ENCODE measurements at regions not wholly inside any gene's neighbourhood (a gene's known extent, or its start where the extent isn't known, plus 50 kb on each side); places are given as distances from the start of the nearest gene placed in this dataset.

GRCh38 chr2:188076149-188077056 lies 215.3 kb upstream of the GULP1 start:
- ChIA-PET POLR2A (no interaction called here), CTCF (no interaction called here)
- DNase-seq: no peak

DNA sequence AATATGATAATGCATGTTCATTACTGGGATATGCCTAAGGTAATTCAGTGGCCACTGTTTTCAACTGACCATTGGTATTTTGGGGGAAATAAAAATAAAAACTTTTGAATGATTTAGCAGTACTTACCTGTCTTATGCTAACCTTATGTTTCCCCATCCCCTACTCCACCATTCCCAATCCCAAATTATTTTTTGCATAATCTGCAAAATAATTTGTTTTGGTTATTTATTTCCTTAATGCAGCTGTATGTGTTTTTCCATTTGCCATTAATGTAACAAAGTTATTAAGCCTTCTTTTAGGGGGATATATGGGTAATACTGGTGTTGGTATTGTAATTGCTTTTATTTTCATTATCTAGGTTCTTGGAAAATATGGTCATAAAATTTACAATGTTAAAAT lies 213.9 kb upstream of the GULP1 start:
- H3K27ac Mint-ChIP-seq: no peak overlapping the region
- H3K36me3 Mint-ChIP-seq (ENCODE audit: low read depth): no peaks in the 10 kb centered on the region
- POLR2A ChIA-PET: no interaction called here
- H3K4me3 Mint-ChIP-seq: no peak overlapping the region
- H3K4me1 Mint-ChIP-seq: no peaks in the 10 kb centered on the region
- no peaks in the 10 kb centered on the region for H3K27me3 Mint-ChIP-seq
- H3K9me3 Mint-ChIP-seq: peaks cover 4% of the 10 kb centered on the region
- DNase-seq: no peak
- CTCF ChIA-PET: no interaction called here

More at GRCh38 chr2:188076149-188077056, 215.3 kb upstream of the GULP1 start:
- no peaks in the 10 kb centered on the region for H3K4me1 Mint-ChIP-seq
- H3K36me3 Mint-ChIP-seq (ENCODE audit: low read depth): no peaks in the 10 kb centered on the region
- H3K9me3 Mint-ChIP-seq: peaks cover 8% of the 10 kb centered on the region
- H3K27ac Mint-ChIP-seq: no peak overlapping the region
- H3K4me3 Mint-ChIP-seq: no peak overlapping the region
- H3K27me3 Mint-ChIP-seq: no peaks in the 10 kb centered on the region

DNA sequence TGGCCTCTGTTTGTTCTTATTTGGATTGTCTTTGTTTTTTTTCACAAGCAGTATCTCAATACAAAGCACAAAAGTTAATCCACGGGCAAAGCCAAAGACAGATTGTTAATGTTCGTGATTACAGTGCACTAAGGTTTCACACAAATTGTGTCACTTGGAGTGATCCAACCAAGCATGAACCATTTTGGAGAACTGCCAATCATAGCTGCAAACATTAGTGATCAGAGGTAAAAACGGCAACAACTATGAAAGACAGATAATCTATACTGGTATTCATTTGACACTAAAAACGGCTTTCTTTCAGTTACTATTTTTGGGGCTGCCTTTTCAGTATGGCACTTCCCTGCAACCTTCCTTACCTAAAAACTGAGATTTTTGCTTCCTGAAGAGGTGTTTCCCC lies 213.1 kb upstream of the GULP1 start:
- no peak for DNase-seq
- Mint-ChIP-seq H3K36me3 (ENCODE audit: low read depth) (no peaks in the 10 kb centered on the region), H3K27me3 (no peaks in the 10 kb centered on the region), H3K9me3 (peaks cover 4% of the 10 kb centered on the region), H3K4me1 (no peaks in the 10 kb centered on the region), H3K27ac (no peak overlapping the region), H3K4me3 (no peak overlapping the region)
- CTCF ChIA-PET: no interaction called here
- POLR2A ChIA-PET: no interaction called here

DNA sequence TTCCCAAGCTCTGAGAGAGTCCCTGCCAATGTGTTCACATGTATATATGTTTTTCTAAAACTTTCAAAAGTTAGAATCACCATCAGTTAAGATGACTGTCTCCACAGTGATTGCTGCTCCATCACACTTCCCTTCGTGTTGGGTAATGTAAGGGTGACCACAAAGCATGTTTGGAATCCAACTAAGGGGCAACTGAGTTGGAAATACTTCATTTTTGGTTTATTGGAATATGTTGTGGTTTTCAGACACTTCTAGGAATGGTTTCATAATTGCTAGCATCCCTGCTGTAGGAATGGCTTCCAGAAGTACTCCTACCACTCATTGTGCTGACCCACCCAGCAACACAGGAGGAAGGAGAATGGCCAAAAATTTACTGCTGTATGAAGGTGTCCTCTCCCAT lies 212.5 kb upstream of the GULP1 start:
- ChIA-PET CTCF (no interaction called here), POLR2A (no interaction called here)
- Mint-ChIP-seq H3K27me3 (no peaks in the 10 kb centered on the region), H3K4me1 (no peaks in the 10 kb centered on the region), H3K36me3 (ENCODE audit: low read depth) (no peaks in the 10 kb centered on the region), H3K9me3 (peaks cover 4% of the 10 kb centered on the region), H3K27ac (no peak overlapping the region), H3K4me3 (no peak overlapping the region)
- DNase-seq: no peak

DNA sequence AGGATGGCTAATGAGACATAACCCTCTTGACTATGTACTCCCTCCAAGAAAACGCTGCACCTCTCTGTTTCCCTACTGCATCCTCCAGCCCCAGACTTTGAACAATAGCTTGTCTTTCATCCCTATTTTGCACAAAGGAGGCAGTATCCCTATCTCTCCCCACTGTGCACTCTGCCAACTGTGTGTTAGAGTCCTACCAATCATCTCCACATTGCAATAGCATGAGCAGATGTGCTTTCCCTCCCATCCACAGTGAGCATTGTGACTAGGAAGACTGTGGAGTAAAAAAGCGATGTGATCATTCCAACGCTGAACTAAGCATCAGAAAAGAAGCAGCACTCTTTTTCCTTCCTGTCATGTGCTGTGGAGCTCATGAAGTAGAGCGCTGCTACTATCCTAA lies 206.3 kb upstream of the GULP1 start:
- no peak overlapping the region for H3K27ac Mint-ChIP-seq
- DNase-seq: no peak
- no peaks in the 10 kb centered on the region for H3K4me1 Mint-ChIP-seq
- ChIA-PET POLR2A (no interaction called here), CTCF (no interaction called here)
- H3K9me3 Mint-ChIP-seq: peaks cover 10% of the 10 kb centered on the region
- H3K36me3 Mint-ChIP-seq (ENCODE audit: low read depth): no peaks in the 10 kb centered on the region
- H3K4me3 Mint-ChIP-seq: no peak overlapping the region
- H3K27me3 Mint-ChIP-seq: no peaks in the 10 kb centered on the region

GRCh38 chr2:188089901-188090300 lies 201.8 kb upstream of the GULP1 start:
- Mint-ChIP-seq H3K4me3 (no peak overlapping the region), H3K27me3 (no peaks in the 10 kb centered on the region), H3K9me3 (peaks cover 7% of the 10 kb centered on the region), H3K27ac (no peak overlapping the region), H3K36me3 (ENCODE audit: low read depth) (no peaks in the 10 kb centered on the region), H3K4me1 (no peaks in the 10 kb centered on the region)
- no peak for DNase-seq
- CTCF ChIA-PET: no interaction called here
- POLR2A ChIA-PET: no interaction called here

- H3K4me3 Mint-ChIP-seq: no peak overlapping the region
- no peaks in the 10 kb centered on the region for H3K36me3 Mint-ChIP-seq (ENCODE audit: low read depth)
- H3K27ac Mint-ChIP-seq: no peak overlapping the region
- no peaks in the 10 kb centered on the region for H3K4me1 Mint-ChIP-seq
- no peaks in the 10 kb centered on the region for H3K27me3 Mint-ChIP-seq
- DNase-seq: no peak
- ChIA-PET CTCF (no interaction called here), POLR2A (no interaction called here)
- no peaks in the 10 kb centered on the region for H3K9me3 Mint-ChIP-seq
Observed at GRCh38 chr2:188091220-188091619, 200.5 kb upstream of the GULP1 start.

DNA sequence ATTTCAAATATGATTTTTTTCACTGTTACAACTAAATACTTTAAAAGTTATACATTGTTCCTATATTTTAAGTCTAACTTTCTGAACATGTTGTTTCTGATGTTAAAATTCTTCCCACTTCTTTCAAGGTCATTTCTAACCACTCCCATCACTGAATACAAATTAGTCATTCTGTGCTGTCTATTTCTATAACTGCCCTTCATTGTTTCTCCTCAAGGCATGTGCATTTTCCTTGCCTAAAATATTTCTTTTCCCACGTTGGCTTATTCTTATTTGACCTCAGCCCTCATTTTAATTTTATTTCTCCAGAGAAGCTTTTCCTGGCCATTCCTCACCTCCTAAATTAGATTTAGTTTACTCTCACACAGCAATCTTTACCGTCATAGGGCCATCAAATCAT lies 198.9 kb upstream of the GULP1 start:
- DNase-seq: no peak
- no peak overlapping the region for H3K27ac Mint-ChIP-seq
- no peak overlapping the region for H3K4me3 Mint-ChIP-seq
- ChIA-PET POLR2A (no interaction called here), CTCF (no interaction called here)
- H3K36me3 Mint-ChIP-seq (ENCODE audit: low read depth): no peaks in the 10 kb centered on the region
- no peaks in the 10 kb centered on the region for H3K4me1 Mint-ChIP-seq
- H3K9me3 Mint-ChIP-seq: no peaks in the 10 kb centered on the region
- H3K27me3 Mint-ChIP-seq: no peaks in the 10 kb centered on the region

- Mint-ChIP-seq H3K27ac (no peak overlapping the region), H3K27me3 (no peaks in the 10 kb centered on the region), H3K36me3 (ENCODE audit: low read depth) (no peaks in the 10 kb centered on the region), H3K4me3 (no peak overlapping the region), H3K4me1 (no peaks in the 10 kb centered on the region), H3K9me3 (no peaks in the 10 kb centered on the region)
- no peak for DNase-seq
- POLR2A ChIA-PET: no interaction called here
- CTCF ChIA-PET: no interaction called here
Observed at GRCh38 chr2:188096910-188097309, 194.8 kb upstream of the GULP1 start.

- ChIA-PET POLR2A (no interaction called here), CTCF (no interaction called here)
- no peaks in the 10 kb centered on the region for H3K27me3 Mint-ChIP-seq
- DNase-seq: no peak
- H3K36me3 Mint-ChIP-seq (ENCODE audit: low read depth): no peaks in the 10 kb centered on the region
- H3K4me1 Mint-ChIP-seq: no peaks in the 10 kb centered on the region
- H3K27ac Mint-ChIP-seq: no peak overlapping the region
- no peak overlapping the region for H3K4me3 Mint-ChIP-seq
- peaks cover 3% of the 10 kb centered on the region for H3K9me3 Mint-ChIP-seq
Observed at GRCh38 chr2:188102881-188103280, 188.8 kb upstream of the GULP1 start.

DNA sequence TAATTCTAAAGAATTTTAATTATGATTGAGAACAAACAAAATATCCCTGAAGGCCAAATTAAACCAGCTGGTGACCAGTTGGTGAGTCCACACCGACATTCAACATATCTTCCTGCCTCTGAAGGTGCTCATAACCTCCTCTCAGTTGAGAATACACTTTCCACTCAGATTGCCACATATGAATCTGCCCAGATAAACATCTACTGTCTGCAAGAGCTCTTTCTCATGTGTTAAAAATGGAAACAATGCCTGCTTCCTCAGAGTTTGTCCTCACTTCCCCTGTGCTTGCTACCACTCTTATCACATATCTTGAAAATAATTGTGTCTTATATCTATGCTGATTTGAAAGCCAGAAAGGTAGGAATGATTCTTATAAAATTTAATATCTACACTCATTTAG lies 177.7 kb upstream of the GULP1 start:
- ChIA-PET POLR2A (no interaction called here), CTCF (no interaction called here)
- Mint-ChIP-seq H3K4me3 (no peak overlapping the region), H3K9me3 (no peaks in the 10 kb centered on the region), H3K27me3 (no peaks in the 10 kb centered on the region), H3K4me1 (no peaks in the 10 kb centered on the region), H3K27ac (no peak overlapping the region), H3K36me3 (ENCODE audit: low read depth) (no peaks in the 10 kb centered on the region)
- no peak for DNase-seq

GRCh38 chr2:188117706-188118105 lies 174.0 kb upstream of the GULP1 start:
- no peak for DNase-seq
- no peak overlapping the region for H3K27ac Mint-ChIP-seq
- no peaks in the 10 kb centered on the region for H3K36me3 Mint-ChIP-seq (ENCODE audit: low read depth)
- POLR2A ChIA-PET: no interaction called here
- H3K9me3 Mint-ChIP-seq: no peaks in the 10 kb centered on the region
- no peaks in the 10 kb centered on the region for H3K27me3 Mint-ChIP-seq
- no peak overlapping the region for H3K4me3 Mint-ChIP-seq
- CTCF ChIA-PET: no interaction called here
- no peaks in the 10 kb centered on the region for H3K4me1 Mint-ChIP-seq

DNA sequence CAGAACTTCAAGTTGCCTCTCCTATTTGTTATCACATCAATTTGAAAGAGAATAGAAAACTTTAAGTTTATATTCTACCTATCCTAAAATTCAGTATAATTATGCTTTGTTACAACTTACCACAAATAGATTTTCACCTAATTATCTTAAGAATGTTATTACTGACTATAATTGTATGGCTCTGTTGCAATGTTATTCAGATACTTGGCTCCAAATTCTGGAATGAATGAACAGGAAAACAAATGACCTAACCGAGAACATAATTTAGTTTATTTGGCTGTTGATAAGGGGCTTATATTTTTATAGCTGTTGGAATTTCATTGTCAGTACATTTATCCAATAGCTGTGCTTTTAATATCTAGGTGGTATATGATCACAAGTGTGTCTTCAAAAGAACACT lies 173.2 kb upstream of the GULP1 start:
- ChIA-PET CTCF (no interaction called here), POLR2A (no interaction called here)
- H3K4me1 Mint-ChIP-seq: no peaks in the 10 kb centered on the region

DNA sequence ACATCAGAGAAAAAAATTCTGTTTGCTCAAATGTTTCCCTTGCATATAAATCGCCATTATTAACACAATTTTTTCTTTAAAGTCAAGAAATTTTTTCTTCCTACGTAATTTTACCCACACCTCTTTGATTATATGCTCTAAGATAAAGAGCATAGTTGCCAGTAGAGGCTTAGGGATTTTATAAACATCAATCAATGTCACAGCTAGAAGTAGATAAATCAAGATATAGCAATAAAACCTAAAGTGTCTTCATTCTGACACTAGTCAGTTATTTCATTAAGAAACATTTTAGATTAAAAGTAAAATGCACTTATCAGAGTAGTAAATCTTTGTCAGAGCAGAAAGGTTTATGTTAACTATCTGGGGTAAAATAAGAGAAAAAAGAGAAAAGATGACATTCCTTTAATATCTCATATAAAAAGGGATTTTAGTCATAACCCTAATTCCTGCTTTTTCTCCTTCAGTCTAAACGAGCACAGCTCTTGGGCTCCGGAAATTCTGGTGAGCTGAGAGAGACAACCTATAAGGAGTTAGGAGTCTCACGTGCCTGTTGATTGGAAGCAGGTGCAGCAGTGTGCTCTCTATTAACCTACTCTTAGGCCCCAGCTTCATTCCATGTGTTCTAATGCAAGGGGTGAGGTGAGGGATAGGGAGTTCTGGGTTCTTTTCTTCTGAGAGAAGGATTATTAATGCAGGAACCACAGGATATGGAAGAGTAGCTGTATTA lies 172.4 kb upstream of the GULP1 start:
- POLR2A ChIA-PET: no interaction called here
- H3K9me3 Mint-ChIP-seq: no peaks in the 10 kb centered on the region
- no peak overlapping the region for H3K4me3 Mint-ChIP-seq
- H3K27ac Mint-ChIP-seq: no peak overlapping the region
- H3K36me3 Mint-ChIP-seq (ENCODE audit: low read depth): no peaks in the 10 kb centered on the region
- no peaks in the 10 kb centered on the region for H3K4me1 Mint-ChIP-seq
- no peaks in the 10 kb centered on the region for H3K27me3 Mint-ChIP-seq
- CTCF ChIA-PET: no interaction called here
- no peak for DNase-seq

More for the DNA sequence above, 173.2 kb upstream of the GULP1 start:
- Mint-ChIP-seq H3K27me3 (no peaks in the 10 kb centered on the region), H3K4me3 (no peak overlapping the region), H3K27ac (no peak overlapping the region), H3K9me3 (no peaks in the 10 kb centered on the region), H3K36me3 (ENCODE audit: low read depth) (no peaks in the 10 kb centered on the region)
- DNase-seq: no peak
